GM12865 (cell line): ENCODE measurements at regions not wholly inside any gene's neighbourhood (a gene's known extent, or its start where the extent isn't known, plus 50 kb on each side); places are given as distances from the start of the nearest gene placed in this dataset.

ENCODE experiments used
- DNase-seq: peaks from one replicate; pipeline ENCODE4 v3.0.0; 2010; ENCODE audit warnings: low read depth
- H3K4me3 ChIP-seq: 2 replicates; pipeline ENCODE4 v1.5.1; 2011; ENCODE audit warnings: mild to moderate bottlenecking, low read depth, low read length, control low read depth
- TF ChIP-seq, protein P1 (sequence below): IDR thresholded peaks from 2 replicates; pipeline ENCODE4 v1.5.1; 2011; ENCODE audit warnings: low read length, control low read depth, low read depth, inconsistent platforms; ENCODE audit not compliant: insufficient read depth; ENCODE audit errors: missing control alignments

DNA sequence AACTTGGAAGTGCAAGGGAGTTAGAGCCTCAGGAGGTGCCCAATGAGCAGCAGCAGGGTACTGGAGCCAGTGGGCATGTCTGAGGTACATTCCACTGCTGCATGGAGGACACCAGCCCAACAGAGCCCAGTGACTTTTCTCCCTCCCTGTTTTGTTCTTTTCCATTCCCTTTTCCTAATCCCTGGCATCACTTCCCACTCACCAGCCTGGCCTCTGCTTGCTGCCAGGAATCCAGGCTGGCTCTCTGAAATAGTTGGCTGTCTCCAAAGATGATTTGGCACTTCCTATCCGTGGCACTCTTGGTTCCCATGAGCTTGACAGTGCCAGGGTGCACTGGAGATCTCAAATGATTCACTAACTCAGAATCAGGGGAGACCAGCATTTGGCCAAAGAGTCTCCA is 97.7 kb upstream of the ZPBP start:
- TF ChIP-seq, protein P1, sequence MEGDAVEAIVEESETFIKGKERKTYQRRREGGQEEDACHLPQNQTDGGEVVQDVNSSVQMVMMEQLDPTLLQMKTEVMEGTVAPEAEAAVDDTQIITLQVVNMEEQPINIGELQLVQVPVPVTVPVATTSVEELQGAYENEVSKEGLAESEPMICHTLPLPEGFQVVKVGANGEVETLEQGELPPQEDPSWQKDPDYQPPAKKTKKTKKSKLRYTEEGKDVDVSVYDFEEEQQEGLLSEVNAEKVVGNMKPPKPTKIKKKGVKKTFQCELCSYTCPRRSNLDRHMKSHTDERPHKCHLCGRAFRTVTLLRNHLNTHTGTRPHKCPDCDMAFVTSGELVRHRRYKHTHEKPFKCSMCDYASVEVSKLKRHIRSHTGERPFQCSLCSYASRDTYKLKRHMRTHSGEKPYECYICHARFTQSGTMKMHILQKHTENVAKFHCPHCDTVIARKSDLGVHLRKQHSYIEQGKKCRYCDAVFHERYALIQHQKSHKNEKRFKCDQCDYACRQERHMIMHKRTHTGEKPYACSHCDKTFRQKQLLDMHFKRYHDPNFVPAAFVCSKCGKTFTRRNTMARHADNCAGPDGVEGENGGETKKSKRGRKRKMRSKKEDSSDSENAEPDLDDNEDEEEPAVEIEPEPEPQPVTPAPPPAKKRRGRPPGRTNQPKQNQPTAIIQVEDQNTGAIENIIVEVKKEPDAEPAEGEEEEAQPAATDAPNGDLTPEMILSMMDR: no peak
- no peak for DNase-seq
- H3K4me3 ChIP-seq: no peak overlapping the region

DNA sequence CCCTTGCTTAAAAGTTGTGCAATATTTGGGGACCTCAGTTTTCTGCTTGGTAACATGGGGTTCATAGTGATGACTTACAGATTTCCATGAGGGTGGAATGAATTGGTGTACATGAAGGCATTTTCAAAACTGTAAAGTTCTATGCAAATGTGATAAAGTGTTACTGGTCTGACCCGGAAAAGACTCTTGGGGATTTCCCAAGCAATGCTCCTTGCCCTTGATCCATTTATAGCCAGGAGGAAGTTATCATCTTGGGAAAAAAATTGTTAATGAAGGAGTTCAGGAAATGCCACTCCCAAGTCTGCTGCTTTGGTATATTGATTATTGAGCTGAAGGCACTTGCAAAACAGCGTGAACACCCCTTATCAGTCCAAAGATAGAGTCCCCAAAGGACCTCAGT is 96.3 kb upstream of the ZPBP start:
- TF ChIP-seq, protein P1: no peak
- DNase-seq: no peak
- H3K4me3 ChIP-seq: no peak overlapping the region

DNA sequence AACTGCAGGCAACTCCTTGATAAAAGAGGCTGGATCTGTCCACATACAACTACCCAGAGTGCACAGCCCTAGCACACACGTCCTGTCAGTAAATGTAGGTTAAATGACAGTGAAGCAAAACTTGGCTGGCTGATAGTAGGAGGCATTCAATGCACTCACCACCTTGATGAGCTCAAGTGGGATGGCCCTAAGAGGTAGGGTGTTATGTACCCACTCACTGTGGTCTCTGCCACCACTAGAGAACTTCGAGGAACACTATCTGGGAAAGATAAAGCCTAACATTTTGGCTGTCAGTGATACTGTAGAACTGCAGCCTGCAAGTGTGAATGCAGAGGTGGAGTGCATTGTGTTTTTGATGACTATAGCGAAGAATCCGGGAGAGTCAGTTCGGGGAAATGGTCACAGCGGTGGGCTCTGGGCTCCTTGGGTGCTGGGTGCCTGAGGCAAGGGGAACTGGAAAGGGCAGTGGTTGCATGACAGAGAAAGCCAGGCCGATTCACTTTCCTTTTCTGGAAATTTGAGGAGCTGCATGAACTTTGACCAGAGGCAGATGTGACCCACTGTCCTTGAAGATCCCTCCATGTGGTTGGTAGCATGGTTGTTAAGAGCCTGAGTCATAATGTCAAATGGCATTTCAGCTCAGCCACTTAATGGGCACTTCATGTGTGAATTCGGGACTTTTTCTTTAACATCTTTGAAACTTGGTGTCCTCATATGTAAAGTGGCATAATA is 93.1 kb upstream of the ZPBP start:
- no peak overlapping the region for H3K4me3 ChIP-seq
- DNase-seq: no peak
- TF ChIP-seq, protein P1: no peak

DNA sequence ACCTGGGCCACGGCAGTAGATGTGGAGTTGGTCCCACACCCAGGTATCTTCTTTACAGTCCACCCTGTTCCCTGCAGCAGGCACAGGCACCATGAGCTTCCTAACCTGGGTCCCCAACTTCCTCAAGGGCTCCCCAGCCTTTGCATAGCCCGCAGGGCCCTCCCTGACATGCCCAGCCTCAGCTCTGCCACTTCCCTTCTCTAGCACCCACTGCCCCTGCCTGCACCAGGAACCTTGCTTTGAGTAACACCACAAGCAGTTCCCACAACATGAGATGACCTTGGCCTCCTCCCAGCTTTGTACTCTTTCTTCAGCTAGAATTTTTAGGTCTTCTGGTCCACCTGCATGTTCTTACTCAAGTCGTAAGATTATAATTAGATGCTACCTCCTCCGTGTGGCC is 92.2 kb upstream of the ZPBP start:
- no peak overlapping the region for H3K4me3 ChIP-seq
- TF ChIP-seq, protein P1: no peak
- DNase-seq: no peak

DNA sequence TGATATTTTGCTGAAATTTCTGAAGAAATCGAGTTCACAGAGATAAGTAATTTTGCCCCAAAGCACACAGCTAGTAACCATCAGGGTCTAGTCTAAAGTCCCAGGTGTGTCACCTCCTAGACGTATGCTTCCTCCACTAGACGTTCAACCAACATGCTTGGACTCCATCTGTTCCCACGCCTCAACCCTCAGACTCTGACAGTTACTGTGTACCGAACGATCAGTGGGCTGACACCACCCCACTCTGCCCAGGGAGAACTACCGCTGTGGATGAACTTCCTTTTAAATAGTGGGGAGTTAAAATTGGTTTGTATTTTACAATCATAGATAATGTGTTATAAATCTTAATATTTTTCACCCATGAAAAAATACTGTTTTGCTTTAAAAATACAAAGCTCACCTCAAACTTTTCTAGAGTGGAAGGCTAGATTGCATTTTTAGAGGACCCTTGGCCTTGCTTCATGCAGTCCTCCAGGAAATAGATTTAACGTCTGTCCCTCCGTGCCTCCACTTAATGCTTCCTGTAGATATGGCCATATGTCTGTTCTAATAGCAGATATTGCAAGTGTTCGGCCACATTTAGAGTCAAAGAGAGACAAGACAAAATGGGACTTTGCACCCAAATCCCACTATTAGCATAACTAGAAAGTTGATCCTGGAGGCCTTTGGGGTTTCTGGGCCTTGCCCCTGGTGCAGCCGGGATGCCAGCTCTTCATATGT is 91.4 kb upstream of the ZPBP start:
- DNase-seq: no peak
- no peak overlapping the region for H3K4me3 ChIP-seq
- TF ChIP-seq, protein P1: no peak

DNA sequence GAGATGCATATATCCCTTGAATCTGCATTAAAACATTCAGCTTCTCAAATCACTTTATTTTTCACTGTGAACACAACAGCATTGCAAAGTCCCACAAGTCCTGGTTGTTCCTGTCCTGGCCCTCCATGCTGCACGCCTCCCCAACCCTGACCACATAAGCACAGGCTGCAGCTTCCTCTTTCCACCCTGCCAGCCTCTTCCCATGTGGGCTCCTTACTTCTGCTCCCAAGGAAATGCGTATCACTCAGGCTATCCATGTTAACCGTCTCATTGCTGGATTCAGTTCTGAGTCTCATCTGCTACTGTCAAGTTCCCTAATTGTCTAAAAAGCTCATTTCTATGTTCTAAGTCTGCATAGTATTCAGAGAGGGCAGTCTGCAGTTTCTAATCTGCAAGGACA is 89.7 kb upstream of the ZPBP start:
- TF ChIP-seq, protein P1: no peak
- no peak for DNase-seq
- H3K4me3 ChIP-seq: no peak overlapping the region

DNA sequence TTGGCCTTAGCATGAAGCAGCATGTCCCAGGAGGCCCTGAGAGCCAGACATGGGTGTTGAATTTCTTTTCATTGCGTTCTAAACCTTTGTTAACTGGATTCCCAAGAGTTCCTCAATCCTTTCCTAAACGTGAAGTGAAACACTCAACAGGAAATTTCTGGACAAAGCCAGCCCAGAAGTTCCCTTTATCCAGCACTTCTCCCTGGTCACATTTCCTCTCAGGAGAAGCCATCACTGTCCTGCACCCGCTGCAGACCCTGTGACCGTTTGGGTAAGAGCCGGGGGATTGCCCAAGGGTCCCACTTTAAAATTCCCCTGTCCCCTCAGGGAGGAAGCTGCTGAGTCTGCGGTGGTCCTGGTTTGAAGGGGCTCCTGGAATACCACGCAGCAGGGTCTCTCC is 88.0 kb upstream of the ZPBP start:
- DNase-seq: no peak
- TF ChIP-seq, protein P1: no peak
- no peak overlapping the region for H3K4me3 ChIP-seq
